ENCODE measurements at regions not wholly inside any gene's neighbourhood (a gene's known extent, or its start where the extent isn't known, plus 50 kb on each side); places are given as distances from the start of the nearest gene placed in this dataset.

GRCh38 chr2:52395912-52396311 is 1364.0 kb upstream of the NRXN1 start:
- H3K27me3 ChIP-seq (ENCODE audit: control insufficient read depth, insufficient read depth, low read length) = no peaks in the 10 kb centered on the region
- no peak overlapping the region for H3K4me3 ChIP-seq (ENCODE audit: low read depth, low read length)
- H3K4me1 ChIP-seq (ENCODE audit: control insufficient read depth, insufficient read depth, low read length) = no peaks in the 10 kb centered on the region
- no peaks in the 10 kb centered on the region for H3K9me3 ChIP-seq (ENCODE audit: control insufficient read depth, insufficient read depth, low read length)
- H3K36me3 ChIP-seq (ENCODE audit: control insufficient read depth, insufficient read depth, low read length) = no peaks in the 10 kb centered on the region
- no peak overlapping the region for H3K9ac ChIP-seq (ENCODE audit: low read depth, low read length)

GRCh38 chr2:52391621-52392020 is 1359.7 kb upstream of the NRXN1 start:
- Histone ChIP-seq H3K36me3 (ENCODE audit: control insufficient read depth, insufficient read depth, low read length) (no peaks in the 10 kb centered on the region), H3K9ac (ENCODE audit: low read depth, low read length) (no peak overlapping the region), H3K9me3 (ENCODE audit: control insufficient read depth, insufficient read depth, low read length) (no peaks in the 10 kb centered on the region), H3K4me1 (ENCODE audit: control insufficient read depth, insufficient read depth, low read length) (peaks cover 4% of the 10 kb centered on the region), H3K27me3 (ENCODE audit: control insufficient read depth, insufficient read depth, low read length) (no peaks in the 10 kb centered on the region), H3K4me3 (ENCODE audit: low read depth, low read length) (no peak overlapping the region)

GRCh38 chr2:52390651-52391050 is 1358.7 kb upstream of the NRXN1 start:
- no peaks in the 10 kb centered on the region for H3K9me3 ChIP-seq (ENCODE audit: control insufficient read depth, insufficient read depth, low read length)
- H3K36me3 ChIP-seq (ENCODE audit: control insufficient read depth, insufficient read depth, low read length) = no peaks in the 10 kb centered on the region
- H3K9ac ChIP-seq (ENCODE audit: low read depth, low read length) = no peak overlapping the region
- H3K4me1 ChIP-seq (ENCODE audit: control insufficient read depth, insufficient read depth, low read length) = peaks cover 4% of the 10 kb centered on the region
- no peak overlapping the region for H3K4me3 ChIP-seq (ENCODE audit: low read depth, low read length)
- H3K27me3 ChIP-seq (ENCODE audit: control insufficient read depth, insufficient read depth, low read length) = no peaks in the 10 kb centered on the region

GRCh38 chr2:52387937-52388590 is 1356.1 kb upstream of the NRXN1 start:
- Histone ChIP-seq H3K36me3 (ENCODE audit: control insufficient read depth, insufficient read depth, low read length) (no peaks in the 10 kb centered on the region), H3K9me3 (ENCODE audit: control insufficient read depth, insufficient read depth, low read length) (no peaks in the 10 kb centered on the region), H3K9ac (ENCODE audit: low read depth, low read length) (no peak overlapping the region), H3K27me3 (ENCODE audit: control insufficient read depth, insufficient read depth, low read length) (no peaks in the 10 kb centered on the region), H3K4me1 (ENCODE audit: control insufficient read depth, insufficient read depth, low read length) (peaks cover 4% of the 10 kb centered on the region), H3K4me3 (ENCODE audit: low read depth, low read length) (no peak overlapping the region)

- no peaks in the 10 kb centered on the region for H3K27me3 ChIP-seq (ENCODE audit: control insufficient read depth, insufficient read depth, low read length)
- peaks cover 4% of the 10 kb centered on the region for H3K4me1 ChIP-seq (ENCODE audit: control insufficient read depth, insufficient read depth, low read length)
- H3K36me3 ChIP-seq (ENCODE audit: control insufficient read depth, insufficient read depth, low read length) = no peaks in the 10 kb centered on the region
- no peak overlapping the region for H3K9ac ChIP-seq (ENCODE audit: low read depth, low read length)
- no peaks in the 10 kb centered on the region for H3K9me3 ChIP-seq (ENCODE audit: control insufficient read depth, insufficient read depth, low read length)
- H3K4me3 ChIP-seq (ENCODE audit: low read depth, low read length) = no peak overlapping the region
Measured at GRCh38 chr2:52386433-52387030, 1354.6 kb upstream of the NRXN1 start.

- no peak overlapping the region for H3K9ac ChIP-seq (ENCODE audit: low read depth, low read length)
- no peaks in the 10 kb centered on the region for H3K36me3 ChIP-seq (ENCODE audit: control insufficient read depth, insufficient read depth, low read length)
- H3K9me3 ChIP-seq (ENCODE audit: control insufficient read depth, insufficient read depth, low read length) = no peaks in the 10 kb centered on the region
- H3K4me1 ChIP-seq (ENCODE audit: control insufficient read depth, insufficient read depth, low read length) = peaks cover 4% of the 10 kb centered on the region
- H3K4me3 ChIP-seq (ENCODE audit: low read depth, low read length) = no peak overlapping the region
- no peaks in the 10 kb centered on the region for H3K27me3 ChIP-seq (ENCODE audit: control insufficient read depth, insufficient read depth, low read length)
Measured at GRCh38 chr2:52383541-52383940, 1351.6 kb upstream of the NRXN1 start.

- Histone ChIP-seq H3K4me3 (ENCODE audit: low read depth, low read length) (no peak overlapping the region), H3K36me3 (ENCODE audit: control insufficient read depth, insufficient read depth, low read length) (no peaks in the 10 kb centered on the region), H3K9ac (ENCODE audit: low read depth, low read length) (no peak overlapping the region), H3K4me1 (ENCODE audit: control insufficient read depth, insufficient read depth, low read length) (no peaks in the 10 kb centered on the region), H3K9me3 (ENCODE audit: control insufficient read depth, insufficient read depth, low read length) (no peaks in the 10 kb centered on the region), H3K27me3 (ENCODE audit: control insufficient read depth, insufficient read depth, low read length) (no peaks in the 10 kb centered on the region)
Measured at GRCh38 chr2:52369178-52369577, 1337.2 kb upstream of the NRXN1 start.

GRCh38 chr2:52368141-52368540 is 1336.2 kb upstream of the NRXN1 start:
- no peaks in the 10 kb centered on the region for H3K4me1 ChIP-seq (ENCODE audit: control insufficient read depth, insufficient read depth, low read length)
- no peaks in the 10 kb centered on the region for H3K27me3 ChIP-seq (ENCODE audit: control insufficient read depth, insufficient read depth, low read length)
- no peaks in the 10 kb centered on the region for H3K9me3 ChIP-seq (ENCODE audit: control insufficient read depth, insufficient read depth, low read length)

GRCh38 chr2:52365946-52366345 is 1334.0 kb upstream of the NRXN1 start:
- H3K27me3 ChIP-seq (ENCODE audit: control insufficient read depth, insufficient read depth, low read length) = no peaks in the 10 kb centered on the region
- no peaks in the 10 kb centered on the region for H3K9me3 ChIP-seq (ENCODE audit: control insufficient read depth, insufficient read depth, low read length)
- H3K4me3 ChIP-seq (ENCODE audit: low read depth, low read length) = no peak overlapping the region
- no peaks in the 10 kb centered on the region for H3K36me3 ChIP-seq (ENCODE audit: control insufficient read depth, insufficient read depth, low read length)
- H3K4me1 ChIP-seq (ENCODE audit: control insufficient read depth, insufficient read depth, low read length) = no peaks in the 10 kb centered on the region
- no peak overlapping the region for H3K9ac ChIP-seq (ENCODE audit: low read depth, low read length)

More at GRCh38 chr2:52368141-52368540, 1336.2 kb upstream of the NRXN1 start:
- H3K9ac ChIP-seq (ENCODE audit: low read depth, low read length) = no peak overlapping the region
- H3K4me3 ChIP-seq (ENCODE audit: low read depth, low read length) = no peak overlapping the region
- no peaks in the 10 kb centered on the region for H3K36me3 ChIP-seq (ENCODE audit: control insufficient read depth, insufficient read depth, low read length)

- Histone ChIP-seq H3K9me3 (ENCODE audit: control insufficient read depth, insufficient read depth, low read length) (peaks cover 5% of the 10 kb centered on the region), H3K36me3 (ENCODE audit: control insufficient read depth, insufficient read depth, low read length) (peaks cover 4% of the 10 kb centered on the region), H3K27me3 (ENCODE audit: control insufficient read depth, insufficient read depth, low read length) (no peaks in the 10 kb centered on the region), H3K4me1 (ENCODE audit: control insufficient read depth, insufficient read depth, low read length) (no peaks in the 10 kb centered on the region), H3K4me3 (ENCODE audit: low read depth, low read length) (no peak overlapping the region), H3K9ac (ENCODE audit: low read depth, low read length) (no peak overlapping the region)
Measured at GRCh38 chr2:52356556-52356955, 1324.6 kb upstream of the NRXN1 start.

- no peak overlapping the region for H3K9ac ChIP-seq (ENCODE audit: low read depth, low read length)
- H3K4me3 ChIP-seq (ENCODE audit: low read depth, low read length) = no peak overlapping the region
- peaks cover 16% of the 10 kb centered on the region for H3K4me1 ChIP-seq (ENCODE audit: control insufficient read depth, insufficient read depth, low read length)
- H3K27me3 ChIP-seq (ENCODE audit: control insufficient read depth, insufficient read depth, low read length) = no peaks in the 10 kb centered on the region
- no peaks in the 10 kb centered on the region for H3K36me3 ChIP-seq (ENCODE audit: control insufficient read depth, insufficient read depth, low read length)
- H3K9me3 ChIP-seq (ENCODE audit: control insufficient read depth, insufficient read depth, low read length) = no peaks in the 10 kb centered on the region
Measured at GRCh38 chr2:52347292-52347691, 1315.4 kb upstream of the NRXN1 start.

- no peak overlapping the region for H3K4me3 ChIP-seq (ENCODE audit: low read depth, low read length)
Measured at GRCh38 chr2:52345676-52346075, 1313.7 kb upstream of the NRXN1 start.

More at GRCh38 chr2:52345676-52346075, 1313.7 kb upstream of the NRXN1 start:
- Histone ChIP-seq H3K27me3 (ENCODE audit: control insufficient read depth, insufficient read depth, low read length) (no peaks in the 10 kb centered on the region), H3K9me3 (ENCODE audit: control insufficient read depth, insufficient read depth, low read length) (no peaks in the 10 kb centered on the region), H3K36me3 (ENCODE audit: control insufficient read depth, insufficient read depth, low read length) (no peaks in the 10 kb centered on the region), H3K4me1 (ENCODE audit: control insufficient read depth, insufficient read depth, low read length) (peaks cover 16% of the 10 kb centered on the region), H3K9ac (ENCODE audit: low read depth, low read length) (no peak overlapping the region)
